SK-N-DZ (cell line): ENCODE measurements at regions not wholly inside any gene's neighbourhood (a gene's known extent, or its start where the extent isn't known, plus 50 kb on each side); places are given as distances from the start of the nearest gene placed in this dataset.

Experiments
- DNase-seq: peaks from one replicate; pipeline ENCODE4 v3.0.0-alpha.2; 2015; ENCODE audit warnings: low spot score

GRCh38 chr9:25613709-25614108 lies 64.5 kb downstream of the TUSC1 start:
- DNase-seq: no peak

GRCh38 chr9:25603106-25603505 lies 75.1 kb downstream of the TUSC1 start:
- no peak for DNase-seq

GRCh38 chr9:25602400-25603044 lies 75.7 kb downstream of the TUSC1 start:
- DNase-seq: no peak

- DNase-seq: no peak
These were observed 77.7 kb downstream of the TUSC1 start for GRCh38 chr9:25600501-25600900.

- no peak for DNase-seq
These were observed 93.6 kb downstream of the TUSC1 start for GRCh38 chr9:25584611-25585010.

- DNase-seq: no peak
These were observed 105.0 kb downstream of the TUSC1 start for GRCh38 chr9:25573281-25573680.

GRCh38 chr9:25571491-25571890 lies 106.8 kb downstream of the TUSC1 start:
- no peak for DNase-seq

GRCh38 chr9:25570802-25571201 lies 107.4 kb downstream of the TUSC1 start:
- DNase-seq: no peak

- DNase-seq: no peak
These were observed 116.1 kb downstream of the TUSC1 start for GRCh38 chr9:25562101-25562500.

GRCh38 chr9:25557645-25558300 lies 120.5 kb downstream of the TUSC1 start:
- DNase-seq: no peak

- DNase-seq: no peak
These were observed 121.7 kb downstream of the TUSC1 start for GRCh38 chr9:25556540-25556939.

GRCh38 chr9:25548847-25549246 lies 129.4 kb downstream of the TUSC1 start:
- no peak for DNase-seq

- DNase-seq: no peak
These were observed 134.4 kb downstream of the TUSC1 start for GRCh38 chr9:25543806-25544205.

- peak; percentile 4 for DNase-seq
These were observed 135.9 kb downstream of the TUSC1 start for GRCh38 chr9:25542319-25542718.

GRCh38 chr9:25537808-25538207 lies 140.4 kb downstream of the TUSC1 start:
- DNase-seq: no peak

- no peak for DNase-seq
These were observed 159.0 kb downstream of the TUSC1 start for GRCh38 chr9:25519286-25519685.

GRCh38 chr9:25517701-25518100 lies 160.5 kb downstream of the TUSC1 start:
- DNase-seq: no peak

- DNase-seq: no peak
These were observed 164.7 kb downstream of the TUSC1 start for GRCh38 chr9:25513509-25514033.

GRCh38 chr9:25505644-25506043 lies 172.6 kb downstream of the TUSC1 start:
- DNase-seq: no peak

GRCh38 chr9:25481372-25481771 lies 196.9 kb downstream of the TUSC1 start:
- no peak for DNase-seq

GRCh38 chr9:25480696-25481095 lies 197.5 kb downstream of the TUSC1 start:
- DNase-seq: no peak

GRCh38 chr9:25472681-25473080 lies 205.6 kb downstream of the TUSC1 start:
- DNase-seq: no peak

- no peak for DNase-seq
These were observed 206.1 kb downstream of the TUSC1 start for GRCh38 chr9:25472085-25472607.
